Activated naive CD4-positive, alpha-beta T cell (primary cell): ENCODE measurements at regions not wholly inside any gene's neighbourhood (a gene's known extent, or its start where the extent isn't known, plus 50 kb on each side); places are given as distances from the start of the nearest gene placed in this dataset.

ENCODE experiments used
- DNase-seq, 4 experiments: peaks; one replicate each; lab custom pipeline; 2025; lab: John Stamatoyannopoulos, UW

DNA sequence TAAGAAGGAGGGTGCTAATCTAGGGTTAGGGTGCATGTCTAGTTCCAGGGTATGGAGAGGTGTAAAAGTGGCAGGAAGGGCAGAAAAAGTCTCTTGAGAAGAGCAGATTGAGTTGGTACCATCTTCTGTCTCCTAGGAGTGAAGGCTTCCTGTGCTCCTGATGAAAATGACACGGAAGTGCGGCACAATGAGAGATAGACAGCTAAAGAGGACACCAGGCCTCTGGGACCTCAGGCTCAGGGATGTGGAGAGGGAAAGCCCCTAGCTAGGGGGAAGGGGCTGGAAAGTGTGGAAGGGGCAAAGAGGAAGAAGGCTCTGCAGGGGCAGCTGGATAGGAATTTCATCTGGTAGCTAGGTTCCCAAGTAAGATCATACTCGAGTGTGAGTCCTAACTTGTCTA lies 498.3 kb upstream of the EEF2KMT start:
- no peak for DNase-seq

DNA sequence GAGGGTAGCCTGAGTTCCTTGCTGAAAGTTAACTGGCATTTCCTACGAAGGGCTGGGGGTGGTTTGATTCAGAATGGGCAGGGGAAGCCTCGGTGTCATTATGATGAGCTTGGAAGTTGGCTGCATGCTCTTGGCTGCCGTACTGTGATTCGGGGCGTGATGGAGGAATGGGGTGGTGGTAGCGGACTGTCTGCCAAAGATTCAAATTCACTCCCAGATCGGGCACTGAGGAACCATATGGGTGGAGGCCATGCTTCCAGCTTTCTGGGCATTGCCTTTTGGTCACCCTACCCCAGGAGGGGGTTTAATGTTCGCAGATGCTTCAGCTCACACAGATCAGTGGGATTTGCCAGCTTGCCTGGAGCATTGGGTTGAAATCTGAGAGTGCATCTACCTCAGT lies 492.8 kb upstream of the EEF2KMT start:
- no peak for DNase-seq

DNA sequence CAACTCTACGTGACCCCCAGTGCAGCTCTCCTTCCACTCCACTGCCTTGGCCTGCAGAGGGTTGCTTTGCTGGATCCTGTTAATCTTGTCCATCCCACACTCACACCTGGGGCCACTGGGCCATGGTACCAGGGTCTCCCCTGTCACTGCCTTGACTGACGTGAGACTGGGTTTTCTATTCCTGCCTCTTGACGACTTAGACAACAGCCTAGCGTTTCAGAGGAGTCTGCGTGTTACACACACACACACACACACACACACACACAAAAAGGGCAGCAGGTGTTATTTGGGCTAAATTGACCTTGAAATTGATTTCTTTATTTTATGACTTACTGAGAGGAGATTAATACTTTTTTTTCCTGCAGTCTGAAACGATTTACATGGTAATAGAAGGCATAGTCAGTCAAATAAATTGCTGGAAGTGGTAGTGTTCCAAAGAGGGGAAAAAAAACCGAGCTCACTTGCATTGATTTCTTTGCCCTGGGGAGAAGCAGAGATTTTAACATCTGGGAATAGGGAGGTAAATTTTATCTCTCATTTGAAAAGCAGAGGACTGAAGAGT lies 492.3 kb upstream of the EEF2KMT start:
- no peak for DNase-seq

DNA sequence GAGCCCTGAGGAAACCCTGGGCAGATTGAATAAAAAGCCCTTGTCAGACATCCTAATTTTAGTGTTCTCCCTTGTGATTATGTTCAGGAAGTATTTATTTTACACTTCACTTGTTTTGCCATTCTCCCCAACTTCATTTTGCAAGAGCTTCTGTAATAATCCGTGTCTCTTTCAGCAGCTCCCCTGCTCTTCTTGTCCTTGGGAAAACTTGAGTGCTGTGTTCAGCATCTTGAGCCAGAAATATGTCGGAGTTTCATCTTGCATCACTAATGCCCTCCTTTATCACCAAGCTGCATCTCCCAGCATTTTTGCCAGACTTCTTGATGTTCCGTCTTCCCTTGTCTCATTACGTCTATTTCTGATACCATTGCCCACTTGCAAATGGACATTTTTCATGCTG lies 486.5 kb upstream of the EEF2KMT start:
- no peak for DNase-seq

DNA sequence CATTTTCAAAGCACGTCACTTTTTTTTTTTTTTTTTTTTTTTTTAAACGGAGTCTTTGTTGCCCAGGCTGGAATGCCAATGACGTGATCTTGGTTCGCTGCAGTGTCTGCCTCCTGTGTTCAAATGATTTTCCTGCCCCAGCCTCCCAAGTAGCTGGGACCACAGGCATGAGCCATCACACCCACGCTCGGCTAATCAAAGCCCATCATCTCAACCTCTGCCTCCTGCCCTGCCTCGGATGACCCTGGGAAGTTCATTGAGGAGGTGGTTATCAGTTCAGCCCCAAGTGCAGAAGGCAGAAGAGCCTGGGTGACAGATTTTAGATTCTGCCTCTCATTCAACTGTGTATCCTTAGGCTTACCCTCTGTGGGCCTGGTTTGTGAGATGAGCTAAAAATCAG lies 484.9 kb upstream of the EEF2KMT start:
- no peak for DNase-seq

DNA sequence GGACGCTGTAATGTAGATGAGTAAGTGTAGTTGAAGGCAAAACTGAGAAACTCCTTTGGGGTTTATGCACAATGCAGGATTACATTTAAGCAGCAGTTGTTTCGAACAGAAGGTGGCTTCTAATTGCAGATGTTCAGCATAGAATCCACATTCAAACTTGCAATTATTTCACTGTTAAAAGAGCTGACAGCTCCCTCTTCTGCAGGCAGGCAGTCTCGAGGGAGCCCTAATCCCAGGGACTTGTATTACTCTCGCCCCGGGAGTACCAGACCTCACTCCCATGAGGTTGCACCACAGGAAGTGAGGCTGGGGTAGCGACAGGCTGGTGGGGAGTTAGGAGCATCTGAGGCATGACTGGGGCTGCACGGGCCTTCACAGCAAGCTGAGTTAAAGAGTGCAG lies 484.3 kb upstream of the EEF2KMT start:
- no peak for DNase-seq

DNA sequence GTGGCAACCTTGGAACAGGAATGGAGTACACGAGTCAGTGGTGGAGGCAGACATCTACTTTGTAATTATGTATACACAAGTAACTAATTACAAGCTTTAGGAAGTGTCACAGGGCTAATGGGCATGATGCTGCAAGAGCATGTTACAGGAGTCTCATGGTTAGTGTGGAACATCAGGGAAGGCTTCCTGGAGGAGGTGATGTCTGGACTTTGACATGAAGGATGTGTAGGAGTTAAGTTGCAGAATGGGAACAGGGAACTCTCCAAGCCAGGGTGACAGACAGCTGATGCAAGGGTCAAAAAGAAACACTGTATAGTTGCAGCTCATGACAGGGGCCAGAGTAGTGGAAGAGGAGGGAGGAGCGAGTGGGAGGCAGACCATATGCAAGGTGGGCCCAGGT lies 483.8 kb upstream of the EEF2KMT start:
- no peak for DNase-seq

DNA sequence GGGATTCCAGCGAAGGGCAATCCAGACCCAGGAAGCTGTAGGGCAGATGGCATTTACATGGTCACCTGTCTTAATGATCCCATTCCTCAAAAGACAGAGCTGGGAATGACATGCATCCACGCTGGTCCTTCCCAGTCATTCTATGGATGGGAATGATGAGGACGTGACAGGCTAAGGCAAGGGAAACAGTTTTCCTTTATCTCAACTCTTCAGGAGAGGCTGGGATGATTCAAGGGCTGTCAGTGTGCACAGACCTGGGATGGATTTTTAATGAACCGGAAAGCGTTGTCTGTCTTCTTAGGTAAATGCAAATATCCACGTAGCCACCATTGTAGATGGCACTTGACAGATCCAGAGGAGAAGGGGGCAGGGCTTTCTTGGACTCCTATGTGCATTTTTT lies 483.2 kb upstream of the EEF2KMT start:
- no peak for DNase-seq

DNA sequence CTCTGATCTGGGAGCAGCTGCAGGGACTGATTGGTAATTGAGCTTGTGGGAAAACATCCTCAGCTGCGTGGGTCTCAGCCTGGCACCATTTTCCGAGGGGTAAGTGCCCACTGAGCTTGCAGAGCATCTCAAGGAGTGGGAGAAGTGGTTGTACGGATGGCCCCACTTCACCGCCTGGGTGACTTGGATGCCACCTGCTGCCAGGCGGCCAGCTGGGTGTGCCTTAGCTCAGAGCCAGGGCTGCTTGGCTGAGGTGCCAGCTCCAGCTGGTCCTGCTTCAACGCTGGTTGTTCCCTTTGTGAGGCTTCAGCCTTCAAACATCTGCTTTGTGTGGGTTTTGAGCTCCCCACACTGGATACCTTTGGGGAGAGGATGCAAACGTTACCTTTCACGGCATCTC lies 482.7 kb upstream of the EEF2KMT start:
- DNase-seq: no peak

DNA sequence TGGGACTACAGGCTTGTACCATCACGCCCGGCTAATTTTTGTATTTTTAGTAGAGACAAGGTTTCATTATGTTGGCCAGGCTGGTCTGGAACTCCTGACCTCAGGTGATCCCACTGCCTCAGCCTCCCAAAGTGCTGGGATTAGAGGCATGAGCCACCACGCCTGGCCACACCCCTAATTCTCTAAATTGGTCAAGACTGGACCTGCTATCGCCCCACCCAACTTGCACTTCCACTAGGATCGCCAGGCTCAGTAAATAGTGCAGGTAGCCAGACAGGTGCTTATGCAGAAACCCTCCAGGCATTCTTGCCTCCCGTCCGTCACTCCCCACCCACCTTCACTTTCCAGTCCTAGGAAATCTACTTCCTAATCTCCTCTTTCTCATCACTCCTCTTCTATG lies 481.4 kb upstream of the EEF2KMT start:
- DNase-seq: no peak

DNA sequence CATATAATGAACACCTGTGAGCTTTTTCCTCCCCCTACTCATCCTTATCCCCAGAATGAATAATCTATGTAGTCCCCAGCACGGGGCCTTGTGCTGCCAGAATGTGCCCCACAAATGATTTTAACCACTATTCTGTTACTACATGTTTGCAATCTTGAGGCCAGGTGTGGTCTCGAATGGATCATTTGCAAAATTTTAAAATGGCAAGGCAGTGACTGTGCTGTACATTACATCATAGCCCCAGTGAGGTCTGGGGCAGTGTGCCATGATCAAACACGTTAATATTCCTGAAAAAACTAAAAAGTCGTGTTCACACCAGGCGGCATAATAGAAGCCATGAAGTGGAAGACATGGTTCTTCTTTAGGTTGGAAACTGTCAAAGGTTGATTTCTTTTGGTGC lies 479.9 kb upstream of the EEF2KMT start:
- no peak for DNase-seq

DNA sequence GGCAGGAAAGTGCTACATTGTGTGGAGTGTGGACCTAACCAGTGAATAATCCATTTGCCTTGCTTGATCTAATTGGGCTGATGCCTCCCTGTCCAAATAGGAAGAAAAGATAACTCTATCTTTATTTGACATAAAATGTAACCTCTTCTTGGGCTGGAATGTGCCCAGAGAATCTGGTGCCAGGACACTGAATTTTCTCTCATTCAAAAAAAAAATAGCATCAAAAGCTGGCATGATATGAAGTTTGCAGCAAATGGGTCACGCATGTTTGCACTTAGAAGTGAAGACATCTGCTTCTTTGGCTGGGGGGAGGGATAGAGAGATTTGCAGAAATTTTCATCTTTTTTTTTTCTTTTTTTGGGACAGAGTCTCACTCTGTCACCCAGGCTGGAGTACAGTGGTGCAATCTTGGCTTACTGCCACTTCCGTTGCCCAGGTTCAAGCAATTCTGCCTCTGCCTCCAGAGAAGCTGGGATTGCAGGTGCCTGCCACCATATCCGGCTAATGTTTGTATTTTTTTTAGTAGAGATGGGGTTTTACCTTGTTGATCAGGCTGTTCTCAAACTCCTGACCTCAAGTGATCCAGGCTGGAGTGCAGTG lies 478.2 kb upstream of the EEF2KMT start:
- no peak for DNase-seq

DNA sequence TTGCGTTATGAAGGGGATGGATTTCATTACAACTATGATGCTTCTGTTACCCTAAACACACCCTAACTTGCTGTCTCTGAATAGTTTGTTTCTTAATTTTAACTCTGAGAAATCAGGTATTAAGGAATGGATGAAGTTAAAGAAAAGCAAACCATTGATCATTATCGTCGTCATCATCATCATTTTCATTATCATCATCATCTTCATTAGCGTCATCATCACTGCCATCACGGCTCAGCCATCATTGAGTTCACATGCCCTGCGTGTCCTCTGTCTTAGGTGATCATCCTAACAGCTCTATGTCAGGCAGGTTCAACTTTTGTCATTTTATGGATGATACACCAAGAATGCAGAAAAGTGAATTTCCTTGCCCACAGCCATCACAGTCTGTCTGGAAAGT lies 477.5 kb upstream of the EEF2KMT start:
- no peak for DNase-seq

DNA sequence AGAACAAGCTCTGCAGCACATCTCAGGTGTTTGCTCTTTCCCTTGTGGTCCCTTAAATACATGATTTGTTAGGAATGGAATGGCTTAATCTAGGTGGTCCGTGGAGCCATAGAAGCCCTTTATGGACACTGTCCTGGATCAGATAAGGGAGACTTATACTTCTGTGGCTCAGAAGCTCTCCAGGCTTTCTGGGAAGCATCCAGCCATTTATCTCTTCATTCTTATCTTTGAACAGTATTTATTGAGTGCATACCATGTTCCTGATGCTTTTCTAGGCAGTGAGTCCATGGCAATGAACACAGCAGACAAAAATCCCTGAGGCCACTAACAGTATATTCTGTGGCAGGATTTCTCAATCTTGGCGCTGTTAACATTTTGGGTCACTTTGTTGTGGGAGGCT lies 474.5 kb upstream of the EEF2KMT start:
- DNase-seq: no peak

DNA sequence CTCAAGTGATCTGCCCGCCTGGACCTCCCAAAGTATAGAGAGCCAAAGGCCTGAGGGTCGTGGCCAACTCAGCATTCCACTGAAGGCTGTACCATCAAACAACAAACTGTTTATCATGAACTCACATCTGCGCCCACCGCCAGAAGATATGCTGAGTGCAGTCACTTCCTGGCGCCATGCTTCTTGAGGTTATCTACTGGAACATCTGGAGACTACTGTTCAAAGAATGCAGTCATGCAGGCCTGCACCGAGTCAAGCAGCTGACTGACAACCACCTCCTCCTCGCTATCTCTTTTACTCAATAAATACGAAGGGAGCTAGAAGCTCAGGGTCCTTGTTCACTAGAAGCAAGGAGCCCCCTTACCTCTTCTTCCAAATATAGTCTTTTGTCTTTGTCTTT lies 473.9 kb upstream of the EEF2KMT start:
- DNase-seq: no peak

DNA sequence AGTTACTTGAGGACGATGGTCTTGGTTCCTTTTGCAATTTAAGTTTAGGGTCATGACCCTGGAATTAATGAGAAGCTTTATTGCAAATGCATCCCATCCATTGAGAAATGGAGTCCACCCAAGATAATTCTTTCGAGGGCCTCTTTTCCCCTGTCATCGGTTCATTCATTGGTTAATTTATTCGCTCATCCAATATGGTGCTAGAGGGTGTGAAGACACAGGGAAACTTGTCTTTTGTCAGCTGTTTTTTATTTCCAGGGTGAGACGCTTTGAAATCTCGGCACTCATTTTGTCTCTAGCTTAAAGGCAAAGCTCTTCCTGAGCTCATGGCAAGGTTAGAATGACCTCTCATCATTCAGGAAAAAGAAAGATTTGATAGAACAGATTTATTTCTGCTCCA lies 464.2 kb upstream of the EEF2KMT start:
- DNase-seq: no peak

DNA sequence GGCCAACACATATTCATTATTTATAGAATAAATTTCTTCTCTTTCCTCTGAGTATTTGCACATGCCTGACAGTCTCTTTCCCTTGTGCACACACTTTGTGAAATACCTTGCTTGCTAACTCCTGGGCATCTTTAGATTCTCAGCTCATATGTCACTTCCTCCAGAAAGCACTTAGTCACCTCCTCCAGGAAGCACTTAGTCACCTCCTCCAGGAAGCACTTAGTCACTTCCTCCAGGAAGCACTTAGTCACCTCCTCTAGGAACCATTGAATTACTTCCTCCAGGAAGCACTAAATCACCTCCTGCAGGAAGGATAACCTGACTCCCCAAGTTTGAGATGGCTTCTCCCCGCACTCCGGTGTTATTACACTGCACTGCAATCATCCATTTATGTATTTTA lies 462.5 kb upstream of the EEF2KMT start:
- DNase-seq: no peak

DNA sequence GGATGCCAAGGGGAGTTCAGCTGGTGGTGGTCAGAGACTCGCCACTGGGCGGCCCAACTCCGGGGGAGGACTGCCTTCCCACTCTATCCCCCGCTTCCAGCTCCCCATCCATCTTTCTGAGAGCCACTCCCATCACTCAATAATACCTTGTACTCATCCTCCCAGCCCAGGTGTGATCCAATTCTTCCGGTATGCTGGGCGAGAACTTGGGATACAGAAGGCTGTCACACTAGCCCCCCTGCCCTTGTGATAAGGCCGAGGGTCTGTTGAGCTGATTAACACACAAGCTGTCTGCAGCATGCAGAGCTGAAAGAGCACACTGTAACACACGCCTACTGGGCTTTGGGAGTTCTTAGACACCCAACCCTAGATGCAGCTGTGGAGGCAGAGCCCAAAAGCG lies 460.4 kb upstream of the EEF2KMT start:
- no peak for DNase-seq

DNA sequence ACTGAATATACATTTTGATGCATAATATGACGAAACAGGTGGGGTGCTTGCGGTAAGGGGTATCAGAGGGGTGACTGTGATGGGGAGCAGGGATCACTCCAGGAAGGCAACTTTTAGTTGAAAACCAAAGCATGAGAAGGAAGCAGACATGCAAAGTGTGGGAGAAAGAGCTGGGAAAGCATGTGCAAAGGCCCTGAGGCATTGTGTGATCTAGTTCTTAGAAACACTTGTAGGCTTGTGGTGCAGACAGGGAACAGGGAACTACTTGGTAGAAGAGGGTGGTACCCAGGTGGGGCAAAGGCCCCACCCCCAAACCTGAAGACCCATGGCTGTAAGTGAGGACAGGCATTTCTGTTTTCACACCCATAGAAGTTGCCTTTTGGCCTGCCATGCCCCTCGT lies 459.9 kb upstream of the EEF2KMT start:
- no peak for DNase-seq

DNA sequence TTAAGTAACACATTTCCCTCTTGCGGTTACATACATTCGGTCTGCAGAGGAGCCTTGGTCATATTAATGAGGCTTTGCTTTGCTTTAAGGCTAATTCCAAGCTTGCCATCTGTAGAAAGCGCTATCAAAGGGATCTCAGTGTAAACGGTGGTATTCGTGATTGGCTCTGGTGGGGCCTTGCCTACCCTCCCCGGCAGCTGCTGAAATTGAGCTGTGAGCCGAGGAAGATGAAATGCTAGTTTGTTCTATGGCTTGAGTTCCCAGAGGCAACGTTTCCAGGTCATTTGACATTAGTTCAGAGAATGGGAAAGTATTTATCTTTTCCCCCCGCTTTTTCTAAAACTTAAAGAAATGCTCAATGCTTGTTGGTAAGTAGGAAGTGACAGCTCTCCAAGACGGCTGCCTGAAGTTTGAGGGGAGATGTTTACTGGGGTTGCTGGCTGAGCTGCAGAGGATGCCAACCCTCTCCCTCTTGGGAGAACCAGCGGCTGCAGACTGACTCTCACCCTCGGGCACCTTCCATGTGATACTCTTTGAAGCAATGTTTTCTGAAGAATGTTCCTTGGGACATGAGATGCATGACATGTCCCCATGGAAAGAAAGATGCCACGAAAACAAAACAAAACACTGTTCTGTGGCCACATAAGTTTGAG lies 458.7 kb upstream of the EEF2KMT start:
- no peak for DNase-seq

DNA sequence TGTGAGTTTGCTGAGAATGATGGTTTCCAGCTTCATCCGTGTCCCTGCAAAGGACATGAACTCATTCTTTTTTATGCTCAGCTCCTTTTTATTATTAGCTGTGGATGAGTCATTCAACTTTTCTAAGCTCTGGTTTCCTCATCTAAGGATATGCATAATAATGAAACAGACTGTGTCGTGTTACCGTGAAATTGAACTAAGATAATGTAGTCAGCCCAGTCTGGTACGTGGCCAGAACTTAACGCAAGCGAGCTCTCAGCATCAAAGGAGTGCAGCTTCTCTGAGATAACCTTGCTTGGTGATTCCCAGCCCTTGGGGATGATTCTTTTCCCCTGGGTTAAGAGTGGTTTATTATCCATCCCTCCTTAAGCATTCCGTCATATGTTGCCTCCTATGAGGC lies 454.3 kb upstream of the EEF2KMT start:
- no peak for DNase-seq

DNA sequence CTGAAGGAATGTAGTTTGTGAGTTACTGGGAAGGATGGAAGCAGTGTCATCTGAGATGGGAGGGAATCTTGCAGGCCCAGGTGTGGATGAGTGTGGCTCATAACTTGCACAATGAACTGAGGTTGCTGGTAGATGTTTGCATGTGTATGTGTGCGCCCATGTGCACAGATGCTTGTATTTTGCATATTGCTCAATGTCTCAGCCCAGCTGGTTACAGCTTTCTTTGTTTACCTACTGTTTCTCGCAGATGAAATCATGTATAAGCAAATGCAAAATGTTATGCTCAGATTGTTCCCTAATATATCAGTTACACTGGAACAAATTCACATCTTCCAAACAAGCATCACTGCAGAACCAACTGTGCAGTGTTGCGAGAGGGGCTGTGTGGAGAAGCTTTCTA lies 452.2 kb upstream of the EEF2KMT start:
- no peak for DNase-seq

DNA sequence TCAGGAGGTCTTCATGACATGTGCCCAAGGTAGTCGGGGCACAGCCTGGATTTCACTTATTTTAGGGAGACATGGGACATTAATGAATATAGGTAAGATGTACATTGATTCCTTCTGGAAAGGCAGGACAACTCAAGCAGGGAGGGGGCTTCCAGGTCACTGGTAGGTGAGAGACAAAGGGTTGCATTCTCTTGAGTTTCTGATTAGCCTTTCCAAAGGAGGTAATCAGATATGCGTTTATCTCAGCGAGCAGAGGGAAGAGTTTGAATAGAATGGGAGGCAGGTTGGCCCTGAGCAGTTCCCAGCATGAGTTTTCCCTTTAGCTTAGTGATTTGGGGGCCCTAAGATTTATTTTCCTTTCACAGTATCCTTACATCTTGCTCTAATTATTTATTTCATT lies 443.8 kb upstream of the EEF2KMT start:
- DNase-seq: no peak

DNA sequence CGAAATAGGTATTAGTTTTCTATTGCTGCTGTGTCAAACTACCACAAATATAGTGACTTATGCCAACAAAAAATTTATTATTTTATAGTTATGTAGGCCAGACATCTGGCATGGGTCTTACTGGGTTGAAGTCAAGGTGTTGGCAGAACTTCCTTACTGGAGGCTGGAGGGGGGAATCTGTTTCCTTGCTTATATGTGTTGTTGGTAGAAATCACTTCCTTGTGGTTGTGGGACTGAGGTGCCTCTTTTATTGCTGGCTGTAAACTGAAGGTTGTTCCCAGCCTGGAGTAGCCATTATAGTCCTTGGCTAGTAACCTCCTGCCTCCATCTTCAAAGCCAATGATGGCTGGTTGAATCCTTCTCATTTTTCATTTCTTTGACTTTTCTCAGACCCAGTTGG lies 439.8 kb upstream of the EEF2KMT start:
- no peak for DNase-seq
